ENCODE measurements at regions not wholly inside any gene's neighbourhood (a gene's known extent, or its start where the extent isn't known, plus 50 kb on each side); places are given as distances from the start of the nearest gene placed in this dataset.

DNA sequence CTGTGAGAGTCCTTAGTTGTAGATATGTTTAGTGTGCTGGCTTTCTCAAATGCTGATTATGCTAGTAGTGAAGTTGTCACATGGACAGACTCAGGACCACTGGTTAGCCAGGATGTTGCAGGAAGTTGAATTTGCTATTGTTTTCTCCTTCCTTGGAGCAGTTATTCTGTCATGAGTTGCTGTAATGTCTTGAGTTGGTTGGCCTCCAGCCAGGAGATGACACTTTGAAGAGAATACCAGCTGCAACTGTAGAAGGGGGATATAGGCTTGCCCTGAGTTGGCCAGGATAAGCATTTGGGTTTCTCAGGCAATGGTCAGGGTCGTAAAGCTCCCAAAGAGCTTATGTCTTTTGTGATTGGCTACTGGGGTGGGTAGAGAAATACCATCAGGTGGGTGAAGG is 206.7 kb downstream of the ZNF621 start:
- Histone ChIP-seq H3K4me2 (ENCODE audit: insufficient read depth in 1 of 2, low read depth in 2 of 2, low read length in 2 of 2) (no peak overlapping the region), H3K79me2 (ENCODE audit: control insufficient read depth in 1 of 2, insufficient read depth in 2 of 2, low read length in 2 of 2) (no peaks in the 10 kb centered on the region), H2BK12ac (ENCODE audit: low read depth, low read length) (no peak overlapping the region), H2AK5ac (ENCODE audit: low read depth, low read length) (no peak overlapping the region), H3K36me3 (ENCODE audit: control insufficient read depth in 2 of 4, insufficient read depth in 4 of 4, low read length in 3 of 4) (no peaks in the 10 kb centered on the region), H3K4ac (replicated peaks; ENCODE audit: insufficient read length, low read depth, low read length) (no peak overlapping the region), H3K56ac (replicated peaks; ENCODE audit: insufficient read length, low read depth, low read length) (no peak overlapping the region), H3K4me3 (ENCODE audit: extremely low read depth in 1 of 4, insufficient read depth in 2 of 4, low read depth in 3 of 4, low read length in 4 of 4) (no peak overlapping the region), H2BK5ac (ENCODE audit: low read depth, low read length) (no peak overlapping the region), H4K20me1 (replicated peaks in 1 of 2; ENCODE audit: control insufficient read depth in 1 of 2, insufficient read depth in 2 of 2, low read length in 2 of 2) (no peaks in the 10 kb centered on the region), H3K4me1 (replicated peaks in 1 of 4; ENCODE audit: control insufficient read depth in 3 of 4, insufficient read depth in 4 of 4, low read length in 3 of 4) (no peaks in the 10 kb centered on the region), H3K23ac (ENCODE audit: insufficient read length) (no peak overlapping the region), H3K27ac (ENCODE audit: low read depth, low read length) (no peak overlapping the region), H3K79me1 (ENCODE audit: low read depth, low read length) (no peaks in the 10 kb centered on the region), H2BK15ac (ENCODE audit: low read length) (no peak overlapping the region), H2AFZ (ENCODE audit: low read length) (no peak overlapping the region), H4K91ac (replicated peaks; ENCODE audit: insufficient read length, low read length) (no peak overlapping the region), H4K8ac (ENCODE audit: extremely low read depth, insufficient read depth, low read length) (no peak overlapping the region), H3K18ac (ENCODE audit: extremely low read depth, low read length) (no peak overlapping the region), H2BK20ac (ENCODE audit: low read length) (no peak overlapping the region), H3K23me2 (ENCODE audit: low read depth, low read length) (no peaks in the 10 kb centered on the region), H3K9me3 (ENCODE audit: insufficient read depth in 2 of 2, low read depth in 1 of 2, low read length in 1 of 2) (no peaks in the 10 kb centered on the region), H3K14ac (ENCODE audit: insufficient read length) (no peak overlapping the region), H3K9ac (replicated peaks in 1 of 4; ENCODE audit: extremely low read depth in 1 of 4, low read depth in 3 of 4, low read length in 3 of 4) (no peak overlapping the region), H2BK120ac (replicated peaks; ENCODE audit: low read depth, low read length) (no peak overlapping the region), H3K27me3 (replicated peaks in 1 of 4; ENCODE audit: control insufficient read depth in 3 of 4, extremely low read depth in 1 of 4, insufficient read depth in 3 of 4, low read length in 3 of 4) (no peaks in the 10 kb centered on the region), H4K5ac (ENCODE audit: insufficient read length, low read depth, low read length) (no peak overlapping the region)
- WGBS, 2 experiments (ENCODE audit: extremely low coverage in 1 of 2, insufficient coverage in 1 of 2, insufficient read length in 1 of 2, insufficient replicate concordance in 2 of 2, low coverage in 1 of 2, low lambda C conversion rate in 2 of 2, missing lambda C conversion rate in 1 of 2): 82% methylated on average over 1 of the region's 1 CpG; no CpG with 5 or more reads in 1 of the 2 experiments
- POLR2A ChIA-PET (ENCODE audit: partially characterized antibody): no interaction called here
- FAIRE-seq (no peak), DNase-seq (ENCODE audit: low read depth in 1 of 2, low spot score in 2 of 2) (no peak)
- CTCF ChIA-PET (ENCODE audit: partially characterized antibody): interaction anchor here (1.1 to 1.9 kb wide), 3 partner anchors 13 to 468 kb away, joined by 4 to 5 read pairs (median 4); partner anchors contain the start of gene CTNNB1
- TF ChIP-seq SAP30 (IDR thresholded peaks at IDR 0.05; ENCODE audit: insufficient read depth, insufficient replicate concordance, low read length) (no peak), EZH2 (IDR thresholded peaks at IDR 0.05; ENCODE audit: low read depth, low read length, severe bottlenecking) (no peak), TAF1 (IDR thresholded peaks at IDR 0.05; ENCODE audit: low read depth, low read length) (no peak), ASH2L (IDR thresholded peaks at IDR 0.05; ENCODE audit: low read length) (no peak), NANOG (IDR thresholded peaks at IDR 0.05; ENCODE audit: insufficient read depth, low read depth, low read length, poor library complexity, severe bottlenecking) (no peak), TAF7 (optimal IDR thresholded peaks at IDR 0.05; ENCODE audit: borderline replicate concordance, low read depth, low read length) (no peak), KDM4A (IDR thresholded peaks at IDR 0.05; ENCODE audit: low read depth, low read length, severe bottlenecking) (no peak), SP4 (IDR thresholded peaks at IDR 0.05; ENCODE audit: low read length) (no peak), SIN3A (conservative IDR thresholded peaks at IDR 0.05 in 1 of 2, IDR thresholded peaks at IDR 0.05 in 1 of 2; ENCODE audit: low read depth in 1 of 2, low read length in 2 of 2) (no peak), RNF2 (IDR thresholded peaks at IDR 0.05; ENCODE audit: borderline replicate concordance, low read depth, low read length, missing control alignments, poor library complexity, severe bottlenecking) (no peak), RFX5 (IDR thresholded peaks at IDR 0.05; ENCODE audit: borderline replicate concordance, low read depth, low read length) (no peak)
- TF ChIP-seq, protein P1, sequence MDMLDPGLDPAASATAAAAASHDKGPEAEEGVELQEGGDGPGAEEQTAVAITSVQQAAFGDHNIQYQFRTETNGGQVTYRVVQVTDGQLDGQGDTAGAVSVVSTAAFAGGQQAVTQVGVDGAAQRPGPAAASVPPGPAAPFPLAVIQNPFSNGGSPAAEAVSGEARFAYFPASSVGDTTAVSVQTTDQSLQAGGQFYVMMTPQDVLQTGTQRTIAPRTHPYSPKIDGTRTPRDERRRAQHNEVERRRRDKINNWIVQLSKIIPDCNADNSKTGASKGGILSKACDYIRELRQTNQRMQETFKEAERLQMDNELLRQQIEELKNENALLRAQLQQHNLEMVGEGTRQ (IDR thresholded peaks at IDR 0.05; ENCODE audit: low read length): no peak
